CD4-positive, alpha-beta memory T cell (primary cell): ENCODE measurements at regions not wholly inside any gene's neighbourhood (a gene's known extent, or its start where the extent isn't known, plus 50 kb on each side); places are given as distances from the start of the nearest gene placed in this dataset.

ENCODE experiments used
- CTCF ChIA-PET: fragments of 350-600 bp; sonication (Branson Sonifier 250); formaldehyde crosslinking; loops from one replicate; lab custom pipeline; 2021; ENCODE audit warnings: inconsistent platforms; ENCODE audit not compliant: partially characterized antibody; lab: Charles Lee
- POLR2A ChIA-PET: fragments of 350-600 bp; sonication (Branson Sonifier 250); formaldehyde crosslinking; loops from one replicate; lab custom pipeline; 2021; ENCODE audit not compliant: partially characterized antibody; lab: Charles Lee
- DNase-seq, 5 donors: peaks; one replicate each; pipeline versions ENCODE4 v3.0.0 to v3.0.0-alpha.2; 2020 to 2022; ENCODE audit warnings: mixed read lengths in 1 of 5
- H3K27ac ChIP-seq: one replicate; pipeline ENCODE4 v1.7.0; 2013; ENCODE audit warnings: low read depth, low read length
- H3K27me3 ChIP-seq: 2 replicates; pipeline ENCODE4 v1.7.0; 2013; ENCODE audit warnings: mild to moderate bottlenecking, low read length, moderate library complexity; ENCODE audit not compliant: insufficient read depth
- H3K36me3 ChIP-seq: 2 replicates; pipeline ENCODE4 v1.7.0; 2013; ENCODE audit warnings: mild to moderate bottlenecking, low read length, moderate library complexity; ENCODE audit not compliant: insufficient read depth
- H3K4me1 ChIP-seq: 2 replicates; pipeline ENCODE4 v1.7.0; 2013; ENCODE audit warnings: mild to moderate bottlenecking, low read length, moderate library complexity; ENCODE audit not compliant: insufficient read depth
- H3K4me3 ChIP-seq, 2 donors: one replicate each; pipeline ENCODE4 v1.7.0; 2013; ENCODE audit warnings: low read length in 2 of 2, mild to moderate bottlenecking in 1 of 2
- H3K9me3 ChIP-seq, 2 donors: one replicate each; pipeline ENCODE4 v1.7.0; 2013; ENCODE audit warnings: low read length in 2 of 2, control low read depth in 1 of 2; ENCODE audit not compliant: control insufficient read depth in 1 of 2
- H3K27ac Mint-ChIP-seq, 7 donors: one replicate each; pipeline ENCODE4 v1.8.0; 2020 to 2021; ENCODE audit warnings: mixed read lengths in 7 of 7, mild to moderate bottlenecking in 6 of 7, inconsistent platforms in 3 of 7, moderate library complexity in 3 of 7
- H3K27me3 Mint-ChIP-seq, 2 donors: one replicate each; pipeline ENCODE4 v1.8.0; 2020 to 2021; ENCODE audit warnings: mixed read lengths in 2 of 2
- H3K36me3 Mint-ChIP-seq, 2 donors: one replicate each; pipeline ENCODE4 v1.8.0; 2020 to 2021; ENCODE audit warnings: mixed read lengths in 2 of 2, inconsistent platforms in 1 of 2, mild to moderate bottlenecking in 1 of 2
- H3K4me1 Mint-ChIP-seq, 4 donors: one replicate each; pipeline ENCODE4 v1.8.0; 2020 to 2021; ENCODE audit warnings: mixed read lengths in 4 of 4, mild to moderate bottlenecking in 1 of 4
- H3K4me3 Mint-ChIP-seq, 8 donors: one replicate each; pipeline ENCODE4 v1.8.0; 2020 to 2021; ENCODE audit warnings: mixed read lengths in 8 of 8, mild to moderate bottlenecking in 7 of 8, moderate library complexity in 6 of 8, inconsistent platforms in 3 of 8
- H3K9me3 Mint-ChIP-seq, 8 donors: one replicate each; pipeline ENCODE4 v1.8.0; 2020 to 2021; ENCODE audit warnings: mixed read lengths in 8 of 8, mild to moderate bottlenecking in 5 of 8, inconsistent platforms in 3 of 8, moderate library complexity in 1 of 8
- intact Hi-C: fragments of 100-400 bp; cut with micrococcal nuclease; formaldehyde crosslinking; loops from one replicate; pipeline ENCODE4 v1.15.1; 2023

- ChIA-PET CTCF (no interaction called here), POLR2A (no interaction called here)
- Histone ChIP-seq H3K36me3 (no peaks in the 10 kb centered on the region), H3K9me3 (no peaks in the 10 kb centered on the region), H3K4me1 (no peaks in the 10 kb centered on the region), H3K4me3 (no peak overlapping the region), H3K27me3 (no peaks in the 10 kb centered on the region), H3K27ac (no peak overlapping the region)
- Mint-ChIP-seq H3K4me3 (no peak overlapping the region), H3K36me3 (no peaks in the 10 kb centered on the region), H3K27ac (no peak overlapping the region), H3K4me1 (no peaks in the 10 kb centered on the region), H3K27me3 (peaks cover 6% of the 10 kb centered on the region in 2 donors), H3K9me3 (no peaks in the 10 kb centered on the region)
- no peak for DNase-seq
- intact Hi-C loops: no loop called here
Measured at GRCh38 chr3:180743813-180744590, 64.7 kb upstream of the CCDC39 start.

- Mint-ChIP-seq H3K9me3 (no peaks in the 10 kb centered on the region), H3K36me3 (no peaks in the 10 kb centered on the region), H3K27me3 (peaks cover 2 to 5% of the 10 kb centered on the region in 2 donors), H3K4me1 (no peaks in the 10 kb centered on the region), H3K4me3 (no peak overlapping the region), H3K27ac (no peak overlapping the region)
- DNase-seq: no peak
- intact Hi-C loops: no loop called here
- Histone ChIP-seq H3K27ac (no peak overlapping the region), H3K27me3 (no peaks in the 10 kb centered on the region), H3K9me3 (no peaks in the 10 kb centered on the region), H3K4me3 (no peak overlapping the region), H3K4me1 (no peaks in the 10 kb centered on the region), H3K36me3 (no peaks in the 10 kb centered on the region)
- POLR2A ChIA-PET: no interaction called here
- CTCF ChIA-PET: no interaction called here
Measured at GRCh38 chr3:180747805-180748361, 68.6 kb upstream of the CCDC39 start.

DNA sequence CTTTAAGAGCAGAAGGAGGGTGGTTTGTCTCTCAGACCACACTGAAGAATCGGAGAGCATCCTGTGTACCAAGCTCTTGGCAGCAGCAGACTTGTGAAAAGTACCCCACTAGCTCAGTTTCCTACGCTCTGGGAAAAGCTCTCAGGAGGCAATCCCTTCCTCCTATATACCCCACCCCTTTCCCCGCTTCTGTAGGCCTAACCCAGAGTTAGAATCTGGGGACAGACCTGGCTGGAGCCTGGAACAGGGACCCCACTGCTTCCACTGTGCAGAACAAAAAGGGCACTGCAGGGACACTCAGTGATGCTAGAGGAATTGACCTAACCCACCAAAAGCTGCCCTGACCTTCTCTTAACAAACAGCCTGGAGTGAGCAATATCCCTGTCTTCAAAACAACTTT lies 70.0 kb upstream of the CCDC39 start:
- Mint-ChIP-seq H3K9me3 (no peaks in the 10 kb centered on the region), H3K27me3 (peaks cover 0 to 2% of the 10 kb centered on the region in 2 donors), H3K4me3 (no peak overlapping the region), H3K27ac (no peak overlapping the region), H3K4me1 (no peaks in the 10 kb centered on the region), H3K36me3 (no peaks in the 10 kb centered on the region)
- no peaks in the 10 kb centered on the region for H3K27me3 ChIP-seq
- POLR2A ChIA-PET: no interaction called here
- intact Hi-C loops: no loop called here
- no peak overlapping the region for H3K27ac ChIP-seq
- CTCF ChIA-PET: no interaction called here
- no peak overlapping the region for H3K4me3 ChIP-seq
- no peaks in the 10 kb centered on the region for H3K4me1 ChIP-seq
- no peaks in the 10 kb centered on the region for H3K9me3 ChIP-seq
- no peak for DNase-seq
- no peaks in the 10 kb centered on the region for H3K36me3 ChIP-seq

DNA sequence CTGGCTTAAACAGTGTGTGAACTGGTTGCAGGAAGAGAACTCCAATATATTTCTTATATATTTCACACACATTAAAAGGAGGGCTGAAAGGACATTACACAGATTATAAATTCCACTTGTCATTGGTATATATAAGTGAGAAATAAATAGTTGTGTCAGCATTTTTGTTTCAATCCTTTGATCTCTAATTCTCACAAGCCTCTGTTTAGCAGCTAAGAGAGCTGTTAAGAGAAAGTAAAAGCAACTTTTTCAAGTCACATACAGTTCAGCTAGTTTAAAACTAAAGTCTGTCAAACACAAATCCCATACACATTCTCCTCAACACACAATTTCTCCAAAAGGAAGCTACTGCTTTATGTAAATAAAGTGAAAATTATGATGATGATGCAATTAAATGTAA lies 70.5 kb upstream of the CCDC39 start:
- H3K9me3 Mint-ChIP-seq: no peaks in the 10 kb centered on the region
- no peaks in the 10 kb centered on the region for H3K27me3 ChIP-seq
- no peak for DNase-seq
- ChIA-PET CTCF (no interaction called here), POLR2A (no interaction called here)
- no peaks in the 10 kb centered on the region for H3K9me3 ChIP-seq
- no peak overlapping the region for H3K4me3 Mint-ChIP-seq
- H3K27ac ChIP-seq: no peak overlapping the region
- H3K27me3 Mint-ChIP-seq: peaks cover 0 to 2% of the 10 kb centered on the region in 2 donors
- H3K4me3 ChIP-seq: no peak overlapping the region
- no peaks in the 10 kb centered on the region for H3K4me1 Mint-ChIP-seq
- no peak overlapping the region for H3K27ac Mint-ChIP-seq
- no peaks in the 10 kb centered on the region for H3K36me3 Mint-ChIP-seq
- H3K36me3 ChIP-seq: no peaks in the 10 kb centered on the region
- no peaks in the 10 kb centered on the region for H3K4me1 ChIP-seq
- intact Hi-C loops: no loop called here

DNA sequence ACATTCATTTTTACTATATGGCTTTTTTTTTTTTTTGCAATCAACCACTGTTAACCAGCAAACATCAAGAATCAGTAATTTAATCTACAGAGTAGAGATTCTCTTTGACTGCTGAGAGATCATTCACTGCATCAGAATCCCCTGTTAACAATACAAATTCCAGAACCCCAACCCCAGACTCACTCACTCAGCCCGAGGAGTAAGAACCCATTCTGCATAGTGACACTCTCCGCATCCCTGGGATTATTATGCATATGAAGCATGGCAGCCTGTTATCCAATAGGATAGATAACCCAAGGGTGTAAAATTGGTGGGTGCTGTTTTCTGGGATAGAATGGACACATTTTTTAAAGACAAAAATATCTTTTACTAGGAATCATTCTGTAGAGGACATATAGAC lies 76.3 kb upstream of the CCDC39 start:
- Mint-ChIP-seq H3K4me1 (no peaks in the 10 kb centered on the region), H3K27ac (no peak overlapping the region), H3K27me3 (no peaks in the 10 kb centered on the region), H3K4me3 (no peak overlapping the region), H3K36me3 (no peaks in the 10 kb centered on the region), H3K9me3 (peaks cover 0 to 11% (median under 1%) of the 10 kb centered on the region in 8 donors)
- ChIA-PET POLR2A (no interaction called here), CTCF (no interaction called here)
- DNase-seq: no peak
- no peaks in the 10 kb centered on the region for H3K9me3 ChIP-seq
- no peaks in the 10 kb centered on the region for H3K4me1 ChIP-seq
- no peak overlapping the region for H3K4me3 ChIP-seq
- intact Hi-C loops: no loop called here
- no peaks in the 10 kb centered on the region for H3K27me3 ChIP-seq
- H3K36me3 ChIP-seq: no peaks in the 10 kb centered on the region
- no peak overlapping the region for H3K27ac ChIP-seq

- H3K36me3 ChIP-seq: no peaks in the 10 kb centered on the region
- H3K4me1 Mint-ChIP-seq: peaks cover 0 to 3% (median 0%) of the 10 kb centered on the region in 4 donors
- H3K4me1 ChIP-seq: no peaks in the 10 kb centered on the region
- intact Hi-C loops: no loop called here
- no peak overlapping the region for H3K27ac ChIP-seq
- no peaks in the 10 kb centered on the region for H3K9me3 ChIP-seq
- H3K27ac Mint-ChIP-seq: no peak overlapping the region
- peaks cover 0 to 12% (median 2%) of the 10 kb centered on the region in 8 donors for H3K9me3 Mint-ChIP-seq
- no peak for DNase-seq
- POLR2A ChIA-PET: no interaction called here
- H3K36me3 Mint-ChIP-seq: no peaks in the 10 kb centered on the region
- no peaks in the 10 kb centered on the region for H3K27me3 ChIP-seq
- CTCF ChIA-PET: no interaction called here
- H3K4me3 ChIP-seq: no peak overlapping the region
- H3K27me3 Mint-ChIP-seq: no peaks in the 10 kb centered on the region
- H3K4me3 Mint-ChIP-seq: no peak overlapping the region
Measured at GRCh38 chr3:180762866-180763265, 83.6 kb upstream of the CCDC39 start.

DNA sequence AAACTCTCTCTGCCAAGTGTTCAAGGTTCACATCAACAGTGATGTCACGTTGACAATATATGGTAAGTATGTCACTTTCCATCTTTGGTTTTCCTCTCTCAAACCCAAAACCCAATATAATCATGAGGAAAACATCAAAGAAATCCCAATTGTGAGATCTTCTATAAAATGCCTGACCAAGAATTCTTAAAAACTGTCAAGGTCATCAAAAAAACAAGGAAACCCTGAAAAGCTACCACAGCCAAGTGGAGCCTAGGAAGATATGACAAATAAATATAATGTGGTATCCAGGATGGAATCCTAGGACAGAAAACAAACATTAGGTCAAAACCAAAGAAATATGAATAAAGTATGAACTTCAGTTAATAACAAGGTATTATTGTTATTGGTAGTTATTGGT lies 85.2 kb upstream of the CCDC39 start:
- POLR2A ChIA-PET: no interaction called here
- Mint-ChIP-seq H3K27ac (no peak overlapping the region), H3K4me1 (peaks cover 0 to 3% (median 0%) of the 10 kb centered on the region in 4 donors), H3K27me3 (no peaks in the 10 kb centered on the region), H3K4me3 (no peak overlapping the region), H3K9me3 (peaks cover 0 to 11% (median 2%) of the 10 kb centered on the region in 8 donors), H3K36me3 (no peaks in the 10 kb centered on the region)
- no peak overlapping the region for H3K27ac ChIP-seq
- no peaks in the 10 kb centered on the region for H3K36me3 ChIP-seq
- CTCF ChIA-PET: no interaction called here
- H3K9me3 ChIP-seq: no peaks in the 10 kb centered on the region
- no peak for DNase-seq
- intact Hi-C loops: no loop called here
- H3K27me3 ChIP-seq: no peaks in the 10 kb centered on the region
- no peak overlapping the region for H3K4me3 ChIP-seq
- H3K4me1 ChIP-seq: no peaks in the 10 kb centered on the region
